Heart left ventricle (tissue), 16 donors: ENCODE measurements at regions not wholly inside any gene's neighbourhood (a gene's known extent, or its start where the extent isn't known, plus 50 kb on each side); places are given as distances from the start of the nearest gene placed in this dataset.

Experiments used
- ATAC-seq, 4 donors: fragments of 200-7000 bp; cut with Tn5 transposase; one replicate each; pipeline ENCODE4 v1.9.1; 2020 to 2022; ENCODE audit warnings: moderate library complexity in 4 of 4, mild to moderate bottlenecking in 3 of 4, moderate number of reproducible peaks in 1 of 4
- DNase-seq, 5 donors: peaks; one replicate each; pipeline ENCODE4 v3.0.0-alpha.2; 2020
- H3K27ac ChIP-seq, 12 donors: fragments of 200-600 bp; sonication (generic) in 4 of 12; one replicate each; pipeline versions ENCODE4 v1.5.0 to v1.8.0; 2016 to 2022; ENCODE audit warnings: mild to moderate bottlenecking in 2 of 12
- H3K27me3 ChIP-seq, 9 donors: fragments of 200-600 bp; sonication (generic) in 2 of 9; one replicate each; pipeline versions ENCODE4 v1.5.1 to v1.8.0; 2016 to 2022; ENCODE audit warnings: mild to moderate bottlenecking in 3 of 9
- H3K36me3 ChIP-seq, 9 donors: fragments of 200-600 bp; sonication (generic) in 2 of 9; one replicate each; pipeline versions ENCODE4 v1.5.0 to v1.8.0; 2018 to 2022; ENCODE audit warnings: mild to moderate bottlenecking in 2 of 9
- H3K4me1 ChIP-seq, 12 donors: fragments of 200-600 bp; sonication (generic) in 4 of 12; one replicate each; pipeline versions ENCODE4 v1.5.0 to v1.8.0; 2016 to 2022; ENCODE audit warnings: mild to moderate bottlenecking in 3 of 12
- H3K4me3 ChIP-seq, 12 donors: fragments of 200-600 bp; sonication (generic) in 4 of 12; one replicate each; pipeline versions ENCODE4 v1.5.0 to v1.8.0; 2017 to 2022; ENCODE audit warnings: mild to moderate bottlenecking in 9 of 12, moderate library complexity in 4 of 12
- H3K9me3 ChIP-seq, 12 donors: fragments of 200-600 bp; sonication (generic) in 4 of 12; one replicate each; pipeline versions ENCODE4 v1.5.0 to v1.8.0; 2016 to 2022; ENCODE audit warnings: mild to moderate bottlenecking in 1 of 12
- POLR2A ChIP-seq, 2 donors: fragments of 450-650 bp; IDR thresholded peaks; one replicate each; pipeline ENCODE4 v1.6.1; 2017; ENCODE audit warnings: antibody characterized with exemption in 2 of 2, mild to moderate bottlenecking in 2 of 2, moderate library complexity in 2 of 2
- WGBS, 4 donors: extraction: QIAGEN DNeasy Blood & Tissue Kit in 2 of 4; methylation state at CpG; one replicate each; pipeline versions ENCODE4 v1.1.5 to v1.1.7; 2013 to 2018; 5-methylcytosine and 5-hydroxymethylcytosine counted together
- intact Hi-C, 10 donors: fragments of 100-400 bp; cut with DNase I; formaldehyde crosslinking; loops; one replicate each; pipeline versions ENCODE4 v1.11.1 to v1.14.2; 2022
- TF ChIP-seq, protein P1 (sequence below), 12 donors: fragments of 200-600 bp; sonication (generic) in 4 of 12; IDR thresholded peaks; one replicate each; pipeline versions ENCODE4 v1.5.0 to v1.8.0; 2018 to 2022; ENCODE audit warnings: antibody characterized with exemption in 12 of 12, mild to moderate bottlenecking in 5 of 12
- donor health status: ischemic (EF 13 %, LVEDD 7.1; RV severe dilation, severe dysfunction).
- donor health status: healthy with polysubstance abuse.
- donor health status: DM: no; HTN: yes; CAD: no.
- donor health status: DM: no; HTN: no; CAD: no.
- donor health status: ischemic (EF 25% LVEDD 6.9; RV normal size, moderate dysfunction).
- donor health status: ischemic (EF 25% LVEDD 5.7; RV mildly dilated, moderate dysfunction).
- donor health status: healthy.
- donor health status: DM: yes; HTN: yes; CAD: no.
- donor health status: ischemic (EF 35%, LVEDD 5.7; RV mildly dilated, moderate dysfunction).
- donor health status: nonischemic (EF 11% LVEDD 7.7; RV severe dilation, severe dysfunction).
- donor health status: DM: yes; HTN: yes; CAD: no.
- donor health status: PGD.
- donor health status: ischemic (EF 29% LVEDD 5.4; RV normal size, mild dysfunction).
- donor health status: nonischemic (EF 23%, LVEDD 6.1; RV moderate dilation, normal function).

DNA sequence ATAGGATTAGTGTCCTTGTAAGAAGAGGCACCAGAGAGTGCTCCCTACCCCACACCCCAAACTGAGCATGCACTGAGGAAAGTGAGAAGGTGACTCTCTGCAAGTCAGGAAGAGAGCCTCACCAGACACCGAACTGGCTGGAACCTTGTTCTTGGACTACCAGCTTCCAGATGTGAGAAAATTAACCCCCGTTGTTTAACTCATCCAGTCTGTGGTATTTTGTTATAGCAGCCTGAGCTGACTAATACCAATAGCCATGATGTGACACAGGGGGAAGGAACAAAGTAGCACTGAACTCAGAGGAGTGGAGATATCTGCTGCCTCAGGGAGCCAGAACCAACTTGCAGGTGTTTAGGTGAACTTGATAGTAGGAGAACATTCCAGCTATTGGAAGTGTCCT lies 415.2 kb upstream of the ZMIZ1 start:
- Histone ChIP-seq H3K27ac (no peak overlapping the region), H3K27me3 (no peaks in the 10 kb centered on the region), H3K4me3 (no peak overlapping the region), H3K4me1 (peaks cover 0 to 5% (median 0%) of the 10 kb centered on the region in 12 donors), H3K9me3 (no peaks in the 10 kb centered on the region), H3K36me3 (no peaks in the 10 kb centered on the region)
- DNase-seq, result no peak
- no peak for ATAC-seq
- WGBS, 4 donors, result 69 to 94% (median 89%) methylated on average over 2 of the region's 2 CpGs
- intact Hi-C loops, result loop anchor here in 6 of 10 donors (10.0 kb wide), 6 partner anchors 349 to 609 kb away; partner anchors contain the start of gene ZMIZ1 (in 1 of the 6)
- TF ChIP-seq, protein P1, sequence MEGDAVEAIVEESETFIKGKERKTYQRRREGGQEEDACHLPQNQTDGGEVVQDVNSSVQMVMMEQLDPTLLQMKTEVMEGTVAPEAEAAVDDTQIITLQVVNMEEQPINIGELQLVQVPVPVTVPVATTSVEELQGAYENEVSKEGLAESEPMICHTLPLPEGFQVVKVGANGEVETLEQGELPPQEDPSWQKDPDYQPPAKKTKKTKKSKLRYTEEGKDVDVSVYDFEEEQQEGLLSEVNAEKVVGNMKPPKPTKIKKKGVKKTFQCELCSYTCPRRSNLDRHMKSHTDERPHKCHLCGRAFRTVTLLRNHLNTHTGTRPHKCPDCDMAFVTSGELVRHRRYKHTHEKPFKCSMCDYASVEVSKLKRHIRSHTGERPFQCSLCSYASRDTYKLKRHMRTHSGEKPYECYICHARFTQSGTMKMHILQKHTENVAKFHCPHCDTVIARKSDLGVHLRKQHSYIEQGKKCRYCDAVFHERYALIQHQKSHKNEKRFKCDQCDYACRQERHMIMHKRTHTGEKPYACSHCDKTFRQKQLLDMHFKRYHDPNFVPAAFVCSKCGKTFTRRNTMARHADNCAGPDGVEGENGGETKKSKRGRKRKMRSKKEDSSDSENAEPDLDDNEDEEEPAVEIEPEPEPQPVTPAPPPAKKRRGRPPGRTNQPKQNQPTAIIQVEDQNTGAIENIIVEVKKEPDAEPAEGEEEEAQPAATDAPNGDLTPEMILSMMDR (IDR thresholded peaks at IDR 0.05), result no peak
- no peak for TF ChIP-seq POLR2A (IDR thresholded peaks at IDR 0.05)

DNA sequence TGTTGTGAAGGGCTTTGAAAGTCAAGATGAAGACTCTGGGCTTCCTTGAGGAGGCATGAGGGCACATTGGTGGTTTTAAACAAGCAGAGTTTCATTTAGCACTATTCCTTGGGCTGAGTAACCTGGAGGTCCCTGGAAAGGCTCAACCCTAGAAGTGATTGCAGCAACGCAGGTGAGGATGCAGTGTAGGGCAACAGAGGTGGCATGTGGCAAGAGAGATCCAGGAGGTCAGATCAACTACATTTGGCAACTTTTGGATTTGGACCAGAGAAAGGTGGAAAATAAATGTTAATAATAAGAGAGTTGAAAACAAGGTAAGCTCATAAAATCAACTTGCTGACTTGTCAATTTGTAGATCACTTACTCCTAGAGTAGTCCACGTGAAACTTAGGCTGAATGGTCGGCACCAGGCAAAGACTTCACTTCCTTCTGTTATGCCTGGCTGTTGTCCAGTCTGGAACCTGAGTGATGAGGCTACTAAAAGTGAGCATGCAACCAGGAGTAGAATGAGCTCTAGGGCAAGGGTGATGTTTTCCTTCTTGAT lies 414.6 kb upstream of the ZMIZ1 start:
- no peaks in the 10 kb centered on the region for H3K9me3 ChIP-seq
- TF ChIP-seq, protein P1 (IDR thresholded peaks at IDR 0.05), result no peak
- no peak for TF ChIP-seq POLR2A (IDR thresholded peaks at IDR 0.05)
- intact Hi-C loops, result loop anchor here in 6 of 10 donors (10.0 kb wide), 6 partner anchors 349 to 609 kb away; partner anchors contain the start of gene ZMIZ1 (in 1 of the 6)

DNA sequence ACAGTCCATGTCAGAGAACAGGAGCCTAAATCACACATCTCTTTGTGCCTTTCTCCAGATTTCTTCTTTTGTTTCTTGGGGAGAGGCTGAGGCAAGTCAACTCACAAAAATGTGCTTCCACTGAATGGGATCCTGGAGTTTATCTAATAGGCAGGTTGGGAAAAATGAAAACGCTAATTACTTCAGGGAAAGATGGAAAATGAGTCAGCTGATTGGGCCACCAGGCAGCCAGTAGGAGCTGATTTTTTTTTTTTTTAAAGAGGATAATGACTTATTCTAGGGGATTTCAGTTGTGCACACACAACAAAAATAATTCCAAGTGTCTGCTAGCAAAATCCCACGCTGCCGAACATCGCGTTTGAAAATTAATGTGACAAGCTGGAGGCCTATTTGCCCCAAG lies 412.8 kb upstream of the ZMIZ1 start:
- Histone ChIP-seq H3K9me3 (no peaks in the 10 kb centered on the region), H3K36me3 (no peaks in the 10 kb centered on the region), H3K27ac (no peak overlapping the region), H3K4me3 (no peak overlapping the region), H3K27me3 (no peaks in the 10 kb centered on the region), H3K4me1 (peaks cover 0 to 5% (median 0%) of the 10 kb centered on the region in 12 donors)
- intact Hi-C loops, result loop anchor here (2.0 to 10.0 kb wide), 13 partner anchors 351 to 611 kb away; partner anchors contain the start of gene ZMIZ1 (in 1 of the 10)
- WGBS, 4 donors, result 82 to 90% (median 88%) methylated on average over 5 of the region's 5 CpGs
- DNase-seq (no peak), ATAC-seq (no peak)
- TF ChIP-seq POLR2A (IDR thresholded peaks at IDR 0.05), result no peak
- TF ChIP-seq, protein P1 (IDR thresholded peaks at IDR 0.05), result no peak

More for the DNA sequence above, 414.6 kb upstream of the ZMIZ1 start:
- no peak for ATAC-seq
- Histone ChIP-seq H3K4me1 (peaks cover 0 to 5% (median 0%) of the 10 kb centered on the region in 12 donors), H3K36me3 (no peaks in the 10 kb centered on the region), H3K27ac (no peak overlapping the region), H3K4me3 (no peak overlapping the region), H3K27me3 (no peaks in the 10 kb centered on the region)
- no peak for DNase-seq
- WGBS, 4 donors, result 57 to 74% (median 66%) methylated on average over 3 of the region's 3 CpGs

DNA sequence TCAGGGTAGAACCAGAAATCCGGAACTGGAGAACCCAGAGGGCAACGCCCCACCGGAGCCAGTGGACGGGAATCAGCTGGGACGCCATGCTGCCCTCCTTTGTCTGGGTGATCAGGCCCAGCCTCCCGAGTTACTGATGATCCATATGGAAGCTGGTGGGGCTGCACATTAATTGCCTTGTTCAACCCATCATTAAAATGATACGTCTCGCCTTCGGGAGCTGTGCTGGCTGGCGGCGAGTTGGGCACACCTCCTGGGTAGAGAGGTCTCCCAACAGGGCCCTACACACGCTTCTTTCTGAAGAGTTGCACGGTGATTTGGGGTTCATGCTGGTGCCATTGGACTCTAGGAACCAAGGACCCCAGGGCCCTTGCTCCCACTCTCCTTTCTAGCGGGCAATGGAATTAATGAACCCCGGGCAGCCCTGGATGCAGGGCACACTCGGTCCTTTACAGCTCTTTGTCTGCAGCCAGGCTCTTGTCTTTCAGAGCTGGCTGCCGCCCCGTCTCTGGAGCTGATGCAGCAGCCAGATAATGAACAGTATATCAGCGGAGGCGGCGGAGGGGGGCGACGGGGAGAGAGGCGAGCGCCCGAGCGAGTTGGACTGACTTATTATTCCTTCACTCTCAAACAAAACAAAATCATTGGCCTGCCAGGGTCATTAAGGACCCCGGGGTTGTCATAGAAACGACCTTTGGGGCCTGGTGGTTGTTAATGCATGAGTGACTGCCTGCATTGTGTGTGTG lies 412.2 kb upstream of the ZMIZ1 start:
- Histone ChIP-seq H3K4me3 (no peak overlapping the region), H3K36me3 (no peaks in the 10 kb centered on the region), H3K27me3 (no peaks in the 10 kb centered on the region), H3K27ac (peak overlapping the region in 1 of 12 donors; percentile 45), H3K4me1 (peaks cover 0 to 5% (median 0%) of the 10 kb centered on the region in 12 donors), H3K9me3 (no peaks in the 10 kb centered on the region)
- 62 to 68% (median 64%) methylated on average over 25 to 29 of the region's 29 CpGs for WGBS, 4 donors
- ATAC-seq (no peak), DNase-seq (no peak)
- TF ChIP-seq, protein P1 (IDR thresholded peaks at IDR 0.05), result no peak
- TF ChIP-seq POLR2A (IDR thresholded peaks at IDR 0.05), result no peak
- intact Hi-C loops, result loop anchor here (2.0 to 10.0 kb wide), 13 partner anchors 352 to 612 kb away; partner anchors contain the start of gene ZMIZ1 (in 1 of the 10)
